Peyer's patch (tissue), 4 donors: ENCODE measurements at regions not wholly inside any gene's neighbourhood (a gene's known extent, or its start where the extent isn't known, plus 50 kb on each side); places are given as distances from the start of the nearest gene placed in this dataset.

Source experiments
- CTCF ChIP-seq, 6 experiments: fragments of 450-650 bp in 4 of 6; fragments of 200-600 bp in 2 of 6; sonication (generic) in 1 of 6; IDR thresholded peaks; one replicate each; pipeline ENCODE4 v1.5.1; 2017 to 2019; ENCODE audit warnings: antibody characterized with exemption in 6 of 6, mild to moderate bottlenecking in 3 of 6, moderate library complexity in 1 of 6
- POLR2A ChIP-seq, 2 donors: fragments of 450-650 bp; IDR thresholded peaks; one replicate each; pipeline ENCODE4 v1.5.1; 2017; ENCODE audit warnings: antibody characterized with exemption in 2 of 2, mild to moderate bottlenecking in 2 of 2, moderate library complexity in 2 of 2

GRCh38 chr14:51430079-51430478 is 190.0 kb downstream of the TMX1 start:
- TF ChIP-seq POLR2A (IDR thresholded peaks at IDR 0.05) (no peak), CTCF (IDR thresholded peaks at IDR 0.05) (no peak)
